ENCODE measurements at regions not wholly inside any gene's neighbourhood (a gene's known extent, or its start where the extent isn't known, plus 50 kb on each side); places are given as distances from the start of the nearest gene placed in this dataset.

DNA sequence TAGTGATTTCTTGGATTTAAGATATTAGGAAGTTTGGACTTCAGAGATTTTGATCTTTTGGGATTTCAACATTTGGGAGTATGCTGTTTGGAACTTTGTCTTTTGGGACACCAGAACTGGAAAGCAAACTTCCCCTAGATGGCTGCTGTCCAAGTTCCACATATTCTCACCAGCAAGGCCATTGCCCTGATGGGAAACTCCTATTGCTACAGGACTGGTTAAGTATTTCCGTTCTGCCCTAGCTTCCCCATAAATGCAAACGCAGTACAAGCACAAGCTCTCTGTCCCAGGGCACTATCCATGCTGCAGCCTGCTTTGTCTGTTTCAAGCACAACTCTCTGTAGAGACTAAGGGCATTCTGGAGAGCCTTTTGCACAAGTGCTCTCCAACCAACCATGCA, 79.3 kb upstream of the SLC25A13 start:
- H3K4me3 ChIP-seq (ENCODE audit: low read depth in 1 of 3, low read length in 3 of 3), result no peak overlapping the region
- H3K9ac ChIP-seq (ENCODE audit: low read depth in 1 of 2, low read length in 2 of 2), result no peak overlapping the region
- no peaks in the 10 kb centered on the region for H3K36me3 ChIP-seq (ENCODE audit: control insufficient read depth in 4 of 4, insufficient read depth in 3 of 4, low read depth in 1 of 4, low read length in 3 of 4)
- H3K4me1 ChIP-seq (ENCODE audit: control insufficient read depth in 4 of 4, insufficient read depth in 4 of 4, low read length in 3 of 4), result peaks cover 6 to 19% (median 11%) of the 10 kb centered on the region in 4 donors
- H3K27ac ChIP-seq (ENCODE audit: low read depth in 1 of 2, low read length in 2 of 2), result peak overlapping the region; percentile 4 to 55
- H3K9me3 ChIP-seq (ENCODE audit: control insufficient read depth in 4 of 4, low read length in 3 of 4), result no peaks in the 10 kb centered on the region
- DNase-seq (ENCODE audit: low spot score), result peak; percentile 39
- peak; percentile 89 for TF ChIP-seq SP1 (IDR thresholded peaks at IDR 0.05)
- peak; percentile 71 to 81 for TF ChIP-seq RAD21 (IDR thresholded peaks at IDR 0.05)
- TF ChIP-seq HNF4G (IDR thresholded peaks at IDR 0.05), result peak; percentile 85
- TF ChIP-seq FOXA1 (IDR thresholded peaks at IDR 0.05), result peak; percentile 45
- TF ChIP-seq JUND (IDR thresholded peaks at IDR 0.05), result peak; percentile 73 to 90
- TF ChIP-seq, protein P1, sequence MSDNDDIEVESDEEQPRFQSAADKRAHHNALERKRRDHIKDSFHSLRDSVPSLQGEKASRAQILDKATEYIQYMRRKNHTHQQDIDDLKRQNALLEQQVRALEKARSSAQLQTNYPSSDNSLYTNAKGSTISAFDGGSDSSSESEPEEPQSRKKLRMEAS (IDR thresholded peaks at IDR 0.05), result peak; percentile 98
- TF ChIP-seq, protein P2, sequence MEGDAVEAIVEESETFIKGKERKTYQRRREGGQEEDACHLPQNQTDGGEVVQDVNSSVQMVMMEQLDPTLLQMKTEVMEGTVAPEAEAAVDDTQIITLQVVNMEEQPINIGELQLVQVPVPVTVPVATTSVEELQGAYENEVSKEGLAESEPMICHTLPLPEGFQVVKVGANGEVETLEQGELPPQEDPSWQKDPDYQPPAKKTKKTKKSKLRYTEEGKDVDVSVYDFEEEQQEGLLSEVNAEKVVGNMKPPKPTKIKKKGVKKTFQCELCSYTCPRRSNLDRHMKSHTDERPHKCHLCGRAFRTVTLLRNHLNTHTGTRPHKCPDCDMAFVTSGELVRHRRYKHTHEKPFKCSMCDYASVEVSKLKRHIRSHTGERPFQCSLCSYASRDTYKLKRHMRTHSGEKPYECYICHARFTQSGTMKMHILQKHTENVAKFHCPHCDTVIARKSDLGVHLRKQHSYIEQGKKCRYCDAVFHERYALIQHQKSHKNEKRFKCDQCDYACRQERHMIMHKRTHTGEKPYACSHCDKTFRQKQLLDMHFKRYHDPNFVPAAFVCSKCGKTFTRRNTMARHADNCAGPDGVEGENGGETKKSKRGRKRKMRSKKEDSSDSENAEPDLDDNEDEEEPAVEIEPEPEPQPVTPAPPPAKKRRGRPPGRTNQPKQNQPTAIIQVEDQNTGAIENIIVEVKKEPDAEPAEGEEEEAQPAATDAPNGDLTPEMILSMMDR (IDR thresholded peaks at IDR 0.05; ENCODE audit: low read depth, low read length, missing input control), result no peak
- peak; percentile 79 for TF ChIP-seq ATF3 (IDR thresholded peaks at IDR 0.05)
- TF ChIP-seq REST (IDR thresholded peaks at IDR 0.05), result peak; percentile 84
- TF ChIP-seq NR2F2 (IDR thresholded peaks at IDR 0.05), result peak; percentile 58
- peak; percentile 81 for TF ChIP-seq YY1 (IDR thresholded peaks at IDR 0.05)
- TF ChIP-seq, protein P3, sequence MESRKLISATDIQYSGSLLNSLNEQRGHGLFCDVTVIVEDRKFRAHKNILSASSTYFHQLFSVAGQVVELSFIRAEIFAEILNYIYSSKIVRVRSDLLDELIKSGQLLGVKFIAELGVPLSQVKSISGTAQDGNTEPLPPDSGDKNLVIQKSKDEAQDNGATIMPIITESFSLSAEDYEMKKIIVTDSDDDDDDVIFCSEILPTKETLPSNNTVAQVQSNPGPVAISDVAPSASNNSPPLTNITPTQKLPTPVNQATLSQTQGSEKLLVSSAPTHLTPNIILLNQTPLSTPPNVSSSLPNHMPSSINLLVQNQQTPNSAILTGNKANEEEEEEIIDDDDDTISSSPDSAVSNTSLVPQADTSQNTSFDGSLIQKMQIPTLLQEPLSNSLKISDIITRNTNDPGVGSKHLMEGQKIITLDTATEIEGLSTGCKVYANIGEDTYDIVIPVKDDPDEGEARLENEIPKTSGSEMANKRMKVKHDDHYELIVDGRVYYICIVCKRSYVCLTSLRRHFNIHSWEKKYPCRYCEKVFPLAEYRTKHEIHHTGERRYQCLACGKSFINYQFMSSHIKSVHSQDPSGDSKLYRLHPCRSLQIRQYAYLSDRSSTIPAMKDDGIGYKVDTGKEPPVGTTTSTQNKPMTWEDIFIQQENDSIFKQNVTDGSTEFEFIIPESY (IDR thresholded peaks at IDR 0.05), result peak; percentile 87
- TF ChIP-seq GABPA (IDR thresholded peaks at IDR 0.05 in 1 of 2, conservative IDR thresholded peaks at IDR 0.05 in 1 of 2), result peak; percentile 29 to 75
- peak; percentile 78 to 88 for TF ChIP-seq EGR1 (IDR thresholded peaks at IDR 0.05; ENCODE audit: low read depth in 2 of 2)
- TF ChIP-seq TAF1 (conservative IDR thresholded peaks at IDR 0.05), result peak; percentile 90
- peak; percentile 98 for TF ChIP-seq RXRA (IDR thresholded peaks at IDR 0.05)
- TF ChIP-seq FOXA2 (IDR thresholded peaks at IDR 0.05), result peak; percentile 27
- TF ChIP-seq HNF4A (conservative IDR thresholded peaks at IDR 0.05), result peak; percentile 97 to 98
- WGBS, result 19% methylated on average over 2 of the region's 2 CpGs
- H3K27me3 ChIP-seq (ENCODE audit: control insufficient read depth in 4 of 4, insufficient read depth in 4 of 4, low read length in 3 of 4), result no peaks in the 10 kb centered on the region

All from liver (tissue), 8 donors.